Uterus (tissue), 3 donors: ENCODE measurements at regions not wholly inside any gene's neighbourhood (a gene's known extent, or its start where the extent isn't known, plus 50 kb on each side); places are given as distances from the start of the nearest gene placed in this dataset.

Experiments used
- DNase-seq, 2 donors: peaks; one replicate each; pipeline ENCODE4 v3.0.0-alpha.2; 2019 to 2020
- H3K27ac ChIP-seq, 2 donors: fragments of 200-600 bp; sonication (generic); 1 replicate in 1 of 2; 2 replicates in 1 of 2; pipeline ENCODE4 v1.5.1; 2016 to 2018
- H3K27me3 ChIP-seq, 2 donors: fragments of 200-600 bp; sonication (generic); one replicate each; pipeline ENCODE4 v1.5.1; 2018 to 2019; ENCODE audit warnings: control low read depth in 1 of 2
- H3K36me3 ChIP-seq, 2 donors: fragments of 200-600 bp; sonication (generic); one replicate each; pipeline ENCODE4 v1.5.1; 2019; ENCODE audit warnings: control low read depth in 1 of 2
- H3K4me1 ChIP-seq, 2 donors: fragments of 200-600 bp; sonication (generic); one replicate each; pipeline ENCODE4 v1.5.1; 2018 to 2019; ENCODE audit warnings: control low read depth in 1 of 2
- H3K4me3 ChIP-seq, 2 donors: fragments of 200-600 bp; sonication (generic); 1 replicate in 1 of 2; 2 replicates in 1 of 2; pipeline ENCODE4 v1.5.1; 2018 to 2019; ENCODE audit warnings: mild to moderate bottlenecking in 1 of 2
- H3K9me3 ChIP-seq, 2 donors: fragments of 200-600 bp; sonication (generic); one replicate each; pipeline ENCODE4 v1.5.1; 2019; ENCODE audit warnings: control low read depth in 1 of 2
- CTCF ChIP-seq, 4 experiments: fragments of 200-600 bp in 2 of 4; fragments of 450-650 bp in 2 of 4; sonication (generic) in 2 of 4; IDR thresholded peaks; one replicate each; pipeline ENCODE4 v1.5.1; 2016 to 2019; ENCODE audit warnings: antibody characterized with exemption in 4 of 4, mild to moderate bottlenecking in 2 of 4, moderate library complexity in 1 of 4
- POLR2A ChIP-seq, 2 donors: fragments of 450-650 bp; IDR thresholded peaks; one replicate each; pipeline ENCODE4 v1.6.1; 2016; ENCODE audit warnings: antibody characterized with exemption in 2 of 2, mild to moderate bottlenecking in 1 of 2, moderate library complexity in 1 of 2
- intact Hi-C: fragments of 100-400 bp; cut with DNase I; formaldehyde crosslinking; loops from one replicate; pipeline ENCODE4 v1.15.1; 2023; ENCODE audit warnings: low total_unique reads
- donor health status: DM: yes; HTN: yes; CAD: no.

- DNase-seq, result no peak
- Histone ChIP-seq H3K27me3 (no peaks in the 10 kb centered on the region), H3K27ac (no peak overlapping the region), H3K4me1 (no peaks in the 10 kb centered on the region), H3K36me3 (no peaks in the 10 kb centered on the region), H3K4me3 (no peak overlapping the region), H3K9me3 (no peaks in the 10 kb centered on the region)
- TF ChIP-seq CTCF (IDR thresholded peaks at IDR 0.05) (no peak), POLR2A (IDR thresholded peaks at IDR 0.05) (no peak)
- intact Hi-C loops, result no loop called here
Measured at GRCh38 chr2:11910971-11911370, 164.5 kb downstream of the LPIN1 start.

GRCh38 chr2:11912980-11913379, 166.5 kb downstream of the LPIN1 start:
- no peak for TF ChIP-seq POLR2A (IDR thresholded peaks at IDR 0.05)
- TF ChIP-seq CTCF (IDR thresholded peaks at IDR 0.05), result no peak
- Histone ChIP-seq H3K36me3 (no peaks in the 10 kb centered on the region), H3K4me1 (no peaks in the 10 kb centered on the region), H3K27me3 (no peaks in the 10 kb centered on the region), H3K27ac (no peak overlapping the region), H3K4me3 (no peak overlapping the region), H3K9me3 (no peaks in the 10 kb centered on the region)
- no peak for DNase-seq
- intact Hi-C loops, result no loop called here

- no peak for DNase-seq
- H3K4me1 ChIP-seq, result no peaks in the 10 kb centered on the region
- no peaks in the 10 kb centered on the region for H3K27me3 ChIP-seq
- no peaks in the 10 kb centered on the region for H3K9me3 ChIP-seq
- no peaks in the 10 kb centered on the region for H3K36me3 ChIP-seq
- no peak overlapping the region for H3K27ac ChIP-seq
- intact Hi-C loops, result no loop called here
- no peak for TF ChIP-seq POLR2A (IDR thresholded peaks at IDR 0.05)
- no peak for TF ChIP-seq CTCF (IDR thresholded peaks at IDR 0.05)
- no peak overlapping the region for H3K4me3 ChIP-seq
Measured at GRCh38 chr2:11914455-11914854, 168.0 kb downstream of the LPIN1 start.

GRCh38 chr2:11915650-11916049, 169.2 kb downstream of the LPIN1 start:
- no peaks in the 10 kb centered on the region for H3K27me3 ChIP-seq
- H3K4me3 ChIP-seq, result no peak overlapping the region
- no peak overlapping the region for H3K27ac ChIP-seq
- H3K9me3 ChIP-seq, result no peaks in the 10 kb centered on the region
- TF ChIP-seq CTCF (IDR thresholded peaks at IDR 0.05) (no peak), POLR2A (IDR thresholded peaks at IDR 0.05) (no peak)
- intact Hi-C loops, result no loop called here
- no peaks in the 10 kb centered on the region for H3K4me1 ChIP-seq
- DNase-seq, result no peak
- no peaks in the 10 kb centered on the region for H3K36me3 ChIP-seq

GRCh38 chr2:11919953-11920352, 173.5 kb downstream of the LPIN1 start:
- H3K27me3 ChIP-seq, result no peaks in the 10 kb centered on the region
- TF ChIP-seq CTCF (IDR thresholded peaks at IDR 0.05), result no peak
- TF ChIP-seq POLR2A (IDR thresholded peaks at IDR 0.05), result no peak
- intact Hi-C loops, result no loop called here
- H3K27ac ChIP-seq, result no peak overlapping the region
- no peaks in the 10 kb centered on the region for H3K36me3 ChIP-seq
- H3K9me3 ChIP-seq, result no peaks in the 10 kb centered on the region
- DNase-seq, result no peak
- no peaks in the 10 kb centered on the region for H3K4me1 ChIP-seq
- H3K4me3 ChIP-seq, result no peak overlapping the region
